Stomach (tissue), 4 donors: ENCODE measurements at regions not wholly inside any gene's neighbourhood (a gene's known extent, or its start where the extent isn't known, plus 50 kb on each side); places are given as distances from the start of the nearest gene placed in this dataset.

ENCODE experiments used
- EP300 ChIP-seq: sonication (generic); formaldehyde crosslinking; IDR thresholded peaks from one replicate; pipeline ENCODE4 v1.6.1; 2017; ENCODE audit warnings: antibody characterized with exemption
- POLR2A ChIP-seq, 4 donors: fragments of 450-650 bp; IDR thresholded peaks; one replicate each; pipeline ENCODE4 v1.6.1; 2016; ENCODE audit warnings: antibody characterized with exemption in 4 of 4, control low read depth in 2 of 4, mild to moderate bottlenecking in 1 of 4, moderate library complexity in 1 of 4
- POLR2AphosphoS5 ChIP-seq, 3 donors: sonication (generic); formaldehyde crosslinking; IDR thresholded peaks; one replicate each; pipeline ENCODE4 v1.6.1; 2016; ENCODE audit warnings: antibody characterized with exemption in 3 of 3
- TF ChIP-seq, protein P1 (sequence below), 7 experiments: fragments of 450-650 bp in 4 of 7; fragments of 200-600 bp in 3 of 7; sonication (generic) in 3 of 7; IDR thresholded peaks; one replicate each; pipeline ENCODE4 v1.5.1; 2016 to 2019; ENCODE audit warnings: antibody characterized with exemption in 7 of 7, control low read depth in 2 of 7, mild to moderate bottlenecking in 1 of 7

DNA sequence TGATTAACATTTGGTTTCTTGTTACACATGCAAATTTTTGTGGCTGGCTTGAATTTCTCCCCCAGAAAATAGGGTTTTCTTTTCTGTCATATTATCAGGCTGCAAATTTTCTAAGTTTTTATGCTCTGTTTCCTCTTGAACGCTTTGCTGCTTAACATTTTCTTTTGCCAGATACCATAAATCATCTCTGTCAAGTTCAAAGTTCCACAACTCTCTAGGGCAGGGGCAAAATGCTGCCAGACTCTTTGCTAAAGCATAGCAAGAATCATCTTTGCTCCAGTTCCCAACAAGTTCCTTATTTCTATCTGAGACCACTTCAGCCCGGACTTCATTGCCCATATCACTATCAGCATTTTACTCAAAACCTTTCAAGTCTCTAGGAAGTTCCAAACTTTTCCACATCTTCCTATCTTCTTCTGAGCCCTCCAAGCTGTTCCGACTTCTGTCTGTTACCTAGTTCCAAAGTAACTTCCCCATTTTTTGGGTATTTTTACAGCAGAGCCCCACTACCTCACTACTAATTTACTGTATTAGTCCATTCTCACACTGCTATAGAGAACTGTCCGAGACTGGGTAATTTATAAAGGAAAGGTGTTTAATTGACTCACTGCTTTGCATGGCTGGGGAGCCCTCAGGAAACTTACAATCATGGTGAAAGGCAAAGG, 486.9 kb upstream of the NCAM2 start:
- TF ChIP-seq, protein P1, sequence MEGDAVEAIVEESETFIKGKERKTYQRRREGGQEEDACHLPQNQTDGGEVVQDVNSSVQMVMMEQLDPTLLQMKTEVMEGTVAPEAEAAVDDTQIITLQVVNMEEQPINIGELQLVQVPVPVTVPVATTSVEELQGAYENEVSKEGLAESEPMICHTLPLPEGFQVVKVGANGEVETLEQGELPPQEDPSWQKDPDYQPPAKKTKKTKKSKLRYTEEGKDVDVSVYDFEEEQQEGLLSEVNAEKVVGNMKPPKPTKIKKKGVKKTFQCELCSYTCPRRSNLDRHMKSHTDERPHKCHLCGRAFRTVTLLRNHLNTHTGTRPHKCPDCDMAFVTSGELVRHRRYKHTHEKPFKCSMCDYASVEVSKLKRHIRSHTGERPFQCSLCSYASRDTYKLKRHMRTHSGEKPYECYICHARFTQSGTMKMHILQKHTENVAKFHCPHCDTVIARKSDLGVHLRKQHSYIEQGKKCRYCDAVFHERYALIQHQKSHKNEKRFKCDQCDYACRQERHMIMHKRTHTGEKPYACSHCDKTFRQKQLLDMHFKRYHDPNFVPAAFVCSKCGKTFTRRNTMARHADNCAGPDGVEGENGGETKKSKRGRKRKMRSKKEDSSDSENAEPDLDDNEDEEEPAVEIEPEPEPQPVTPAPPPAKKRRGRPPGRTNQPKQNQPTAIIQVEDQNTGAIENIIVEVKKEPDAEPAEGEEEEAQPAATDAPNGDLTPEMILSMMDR (IDR thresholded peaks at IDR 0.05): no peak
- no peak for TF ChIP-seq POLR2A (IDR thresholded peaks at IDR 0.05)
- TF ChIP-seq POLR2AphosphoS5 (IDR thresholded peaks at IDR 0.05): no peak
- no peak for TF ChIP-seq EP300
